Upper lobe of left lung (tissue), 6 donors: ENCODE measurements at regions not wholly inside any gene's neighbourhood (a gene's known extent, or its start where the extent isn't known, plus 50 kb on each side); places are given as distances from the start of the nearest gene placed in this dataset.

Source experiments
- ATAC-seq, 2 donors: fragments of 200-7000 bp; cut with Tn5 transposase; one replicate each; pipeline ENCODE4 v1.9.1; 2022; ENCODE audit warnings: mild to moderate bottlenecking in 2 of 2, moderate library complexity in 2 of 2; ENCODE audit not compliant: low FRiP score in 2 of 2
- DNase-seq, 2 donors: peaks; one replicate each; pipeline ENCODE4 v3.0.0-alpha.2; 2019 to 2020
- H3K27ac ChIP-seq, 4 donors: fragments of 200-600 bp; sonication (generic); one replicate each; pipeline ENCODE4 v1.5.1; 2016 to 2019
- H3K27me3 ChIP-seq, 4 donors: fragments of 200-600 bp; sonication (generic); one replicate each; pipeline ENCODE4 v1.5.1; 2017 to 2019
- H3K36me3 ChIP-seq, 4 donors: fragments of 200-600 bp; sonication (generic); one replicate each; pipeline ENCODE4 v1.5.1; 2016 to 2019
- H3K4me1 ChIP-seq, 4 donors: fragments of 200-600 bp; sonication (generic); one replicate each; pipeline ENCODE4 v1.5.1; 2018 to 2019
- H3K4me3 ChIP-seq, 4 donors: fragments of 200-600 bp; sonication (generic); one replicate each; pipeline ENCODE4 v1.5.1; 2017 to 2019; ENCODE audit warnings: mild to moderate bottlenecking in 2 of 4, moderate library complexity in 1 of 4
- H3K9me3 ChIP-seq, 4 donors: fragments of 200-600 bp; sonication (generic); one replicate each; pipeline ENCODE4 v1.5.1; 2018 to 2019
- EP300 ChIP-seq, 4 donors: sonication (generic); formaldehyde crosslinking; IDR thresholded peaks; one replicate each; pipeline ENCODE4 v1.5.1; 2017; ENCODE audit warnings: antibody characterized with exemption in 4 of 4, control low read depth in 2 of 4
- POLR2A ChIP-seq, 4 donors: fragments of 450-650 bp; IDR thresholded peaks; one replicate each; pipeline ENCODE4 v1.5.1; 2016 to 2017; ENCODE audit warnings: antibody characterized with exemption in 4 of 4, mild to moderate bottlenecking in 2 of 4
- POLR2AphosphoS5 ChIP-seq, 2 donors: sonication (generic); formaldehyde crosslinking; IDR thresholded peaks; one replicate each; pipeline ENCODE4 v1.5.1; 2017; ENCODE audit warnings: antibody characterized with exemption in 2 of 2
- WGBS, 2 donors: methylation state at CpG; one replicate each; pipeline ENCODE4 v1.1.5; 2017 to 2018; 5-methylcytosine and 5-hydroxymethylcytosine counted together
- TF ChIP-seq, protein P1 (sequence below), 6 experiments: fragments of 450-650 bp in 4 of 6; fragments of 200-600 bp in 2 of 6; sonication (generic) in 2 of 6; IDR thresholded peaks; one replicate each; pipeline ENCODE4 v1.5.1; 2016 to 2019; ENCODE audit warnings: antibody characterized with exemption in 6 of 6
- donor health status: DM: no; HTN: no; CAD: no; lungs with moderate emphysema.
- donor health status: DM: no; HTN: yes; CAD: no; lungs with severe emphysema.

DNA sequence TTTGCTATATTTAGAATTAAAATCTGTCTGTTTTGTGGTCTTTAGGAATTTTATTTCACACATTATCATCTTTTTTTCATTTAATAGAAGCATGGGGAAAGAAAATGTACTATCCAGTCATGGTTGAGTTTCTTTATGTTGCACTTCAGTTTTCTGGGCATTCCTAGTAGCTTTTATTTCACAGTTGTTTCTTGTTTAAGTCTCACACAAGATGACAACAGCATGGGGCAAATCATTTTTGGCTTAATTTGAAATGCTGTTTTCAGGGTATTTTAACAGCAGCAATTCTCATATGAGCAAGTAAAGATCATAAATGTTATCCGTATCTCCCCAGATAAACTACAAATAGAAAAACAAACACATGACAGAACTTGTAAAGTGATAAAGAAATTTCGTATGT lies 1600.2 kb downstream of the PCDH9 start:
- Histone ChIP-seq H3K4me3 (no peak overlapping the region), H3K4me1 (no peaks in the 10 kb centered on the region), H3K36me3 (no peaks in the 10 kb centered on the region), H3K9me3 (no peaks in the 10 kb centered on the region), H3K27ac (no peak overlapping the region), H3K27me3 (no peaks in the 10 kb centered on the region)
- no peak for TF ChIP-seq POLR2AphosphoS5 (IDR thresholded peaks at IDR 0.05)
- TF ChIP-seq POLR2A (IDR thresholded peaks at IDR 0.05) = no peak
- TF ChIP-seq, protein P1, sequence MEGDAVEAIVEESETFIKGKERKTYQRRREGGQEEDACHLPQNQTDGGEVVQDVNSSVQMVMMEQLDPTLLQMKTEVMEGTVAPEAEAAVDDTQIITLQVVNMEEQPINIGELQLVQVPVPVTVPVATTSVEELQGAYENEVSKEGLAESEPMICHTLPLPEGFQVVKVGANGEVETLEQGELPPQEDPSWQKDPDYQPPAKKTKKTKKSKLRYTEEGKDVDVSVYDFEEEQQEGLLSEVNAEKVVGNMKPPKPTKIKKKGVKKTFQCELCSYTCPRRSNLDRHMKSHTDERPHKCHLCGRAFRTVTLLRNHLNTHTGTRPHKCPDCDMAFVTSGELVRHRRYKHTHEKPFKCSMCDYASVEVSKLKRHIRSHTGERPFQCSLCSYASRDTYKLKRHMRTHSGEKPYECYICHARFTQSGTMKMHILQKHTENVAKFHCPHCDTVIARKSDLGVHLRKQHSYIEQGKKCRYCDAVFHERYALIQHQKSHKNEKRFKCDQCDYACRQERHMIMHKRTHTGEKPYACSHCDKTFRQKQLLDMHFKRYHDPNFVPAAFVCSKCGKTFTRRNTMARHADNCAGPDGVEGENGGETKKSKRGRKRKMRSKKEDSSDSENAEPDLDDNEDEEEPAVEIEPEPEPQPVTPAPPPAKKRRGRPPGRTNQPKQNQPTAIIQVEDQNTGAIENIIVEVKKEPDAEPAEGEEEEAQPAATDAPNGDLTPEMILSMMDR (IDR thresholded peaks at IDR 0.05) = no peak
- no peak for TF ChIP-seq EP300 (IDR thresholded peaks at IDR 0.05)
- no peak for DNase-seq
- WGBS, 2 donors = 53 to 60% methylated on average over 2 of the region's 2 CpGs
- no peak for ATAC-seq

DNA sequence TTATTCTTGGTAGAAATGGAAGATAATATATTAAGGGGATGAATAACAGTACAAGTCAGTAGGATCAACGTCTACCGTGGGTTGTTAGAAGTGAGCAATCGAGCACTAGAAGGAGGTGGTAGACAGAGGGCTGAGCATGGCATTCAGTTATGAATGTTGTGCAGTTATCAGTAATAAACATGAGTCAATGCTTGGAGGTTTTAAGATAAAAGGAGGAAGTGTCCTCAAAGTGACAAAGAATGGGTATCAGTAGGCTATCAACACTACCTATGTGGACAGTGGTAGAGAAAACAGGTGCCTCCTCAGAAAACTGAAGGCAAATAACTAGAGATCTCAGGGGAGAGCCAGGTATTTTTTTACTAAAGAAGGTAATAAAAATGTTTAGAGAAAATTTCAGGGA lies 1607.0 kb downstream of the PCDH9 start:
- no peaks in the 10 kb centered on the region for H3K9me3 ChIP-seq
- no peaks in the 10 kb centered on the region for H3K27me3 ChIP-seq
- no peak for ATAC-seq
- no peaks in the 10 kb centered on the region for H3K36me3 ChIP-seq
- H3K4me1 ChIP-seq = no peaks in the 10 kb centered on the region
- H3K4me3 ChIP-seq = no peak overlapping the region
- 85 to 94% methylated on average over 3 of the region's 3 CpGs for WGBS, 2 donors
- no peak overlapping the region for H3K27ac ChIP-seq
- no peak for DNase-seq
- TF ChIP-seq EP300 (IDR thresholded peaks at IDR 0.05) (no peak), POLR2AphosphoS5 (IDR thresholded peaks at IDR 0.05) (no peak), POLR2A (IDR thresholded peaks at IDR 0.05) (no peak)
- TF ChIP-seq, protein P1 (IDR thresholded peaks at IDR 0.05) = no peak

DNA sequence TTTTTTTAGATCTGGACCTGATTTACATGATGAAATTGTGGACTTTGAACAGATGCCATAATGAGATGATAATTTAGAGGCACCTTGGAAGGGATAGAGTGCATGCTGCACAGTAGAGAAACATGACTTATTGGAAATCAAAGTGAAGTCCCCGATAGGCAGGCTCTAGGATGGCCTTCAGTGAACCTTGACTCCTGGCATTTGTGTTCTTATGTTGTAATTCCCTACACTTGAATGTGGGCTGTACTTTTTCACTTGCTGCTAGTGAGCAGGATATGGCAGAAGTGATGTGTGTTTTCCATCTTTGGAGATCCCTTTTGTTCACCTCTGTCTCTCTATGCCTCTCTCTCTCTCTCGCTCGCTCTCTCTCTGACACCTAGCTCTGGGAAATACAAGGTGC lies 1614.6 kb downstream of the PCDH9 start:
- H3K36me3 ChIP-seq = no peaks in the 10 kb centered on the region
- H3K27me3 ChIP-seq = no peaks in the 10 kb centered on the region
- H3K4me3 ChIP-seq = no peak overlapping the region
- DNase-seq (no peak), ATAC-seq (no peak)
- WGBS, 2 donors = 91 to 96% methylated on average over 3 of the region's 3 CpGs
- H3K27ac ChIP-seq = no peak overlapping the region
- H3K4me1 ChIP-seq = no peaks in the 10 kb centered on the region
- no peak for TF ChIP-seq EP300 (IDR thresholded peaks at IDR 0.05)
- H3K9me3 ChIP-seq = no peaks in the 10 kb centered on the region

DNA sequence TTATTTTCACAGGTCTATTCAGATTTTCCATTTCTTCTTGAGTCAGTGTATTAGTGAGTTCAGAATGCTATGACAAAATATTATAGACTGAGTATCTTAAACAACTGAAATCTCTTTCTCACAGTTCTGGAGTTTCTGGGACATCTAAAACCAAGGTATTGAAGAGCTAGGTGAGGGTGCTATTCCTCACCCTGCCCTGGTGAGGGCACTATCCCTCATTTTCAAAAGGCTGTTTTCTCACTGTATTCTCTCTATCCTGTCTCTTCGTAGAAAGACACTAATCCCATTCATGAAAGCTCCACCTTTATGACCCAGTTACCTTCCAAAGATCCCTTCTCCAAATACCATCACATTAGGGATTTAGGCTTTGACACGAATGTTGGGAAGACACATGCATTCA lies 1617.1 kb downstream of the PCDH9 start:
- no peak for ATAC-seq
- H3K36me3 ChIP-seq = no peaks in the 10 kb centered on the region
- H3K4me3 ChIP-seq = no peak overlapping the region
- WGBS, 2 donors = 80 to 83% methylated on average over 2 of the region's 2 CpGs
- no peaks in the 10 kb centered on the region for H3K9me3 ChIP-seq
- TF ChIP-seq POLR2AphosphoS5 (IDR thresholded peaks at IDR 0.05) (no peak), EP300 (IDR thresholded peaks at IDR 0.05) (no peak), POLR2A (IDR thresholded peaks at IDR 0.05) (no peak)
- TF ChIP-seq, protein P1 (IDR thresholded peaks at IDR 0.05) = no peak
- DNase-seq = no peak
- H3K4me1 ChIP-seq = no peaks in the 10 kb centered on the region
- H3K27me3 ChIP-seq = no peaks in the 10 kb centered on the region
- H3K27ac ChIP-seq = no peak overlapping the region

DNA sequence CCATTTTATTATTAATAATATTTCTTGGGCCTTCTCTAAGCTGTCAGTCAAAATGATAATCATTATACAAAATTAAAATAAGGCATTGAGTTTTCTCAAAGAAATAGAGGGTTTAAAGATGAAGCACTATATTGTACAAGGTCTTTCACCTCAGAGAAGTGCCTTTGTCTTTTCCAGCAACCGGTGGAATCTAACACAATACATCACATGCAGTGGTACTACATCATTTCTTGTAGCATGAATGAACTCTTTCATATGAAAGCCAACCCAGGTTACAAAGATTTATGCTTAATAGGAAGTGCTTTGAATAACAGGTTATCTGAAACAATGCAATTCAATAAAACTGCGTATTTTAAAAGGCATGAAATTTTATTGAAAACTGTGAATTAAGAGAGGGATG lies 1620.8 kb downstream of the PCDH9 start:
- TF ChIP-seq POLR2A (IDR thresholded peaks at IDR 0.05) (no peak), EP300 (IDR thresholded peaks at IDR 0.05) (no peak)
- TF ChIP-seq, protein P1 (IDR thresholded peaks at IDR 0.05) = no peak
- Histone ChIP-seq H3K9me3 (no peaks in the 10 kb centered on the region), H3K36me3 (no peaks in the 10 kb centered on the region), H3K4me3 (no peak overlapping the region), H3K4me1 (no peaks in the 10 kb centered on the region), H3K27me3 (no peaks in the 10 kb centered on the region), H3K27ac (no peak overlapping the region)
- 78 to 84% methylated on average over 2 of the region's 2 CpGs for WGBS, 2 donors
- ATAC-seq = no peak
- DNase-seq = no peak
